Mucosa of descending colon (tissue), 3 donors: ENCODE measurements at regions not wholly inside any gene's neighbourhood (a gene's known extent, or its start where the extent isn't known, plus 50 kb on each side); places are given as distances from the start of the nearest gene placed in this dataset.

Experiments
- ATAC-seq: fragments of 200-7000 bp; cut with Tn5 transposase; one replicate; pipeline ENCODE4 v1.9.1; 2020; ENCODE audit warnings: mild to moderate bottlenecking, moderate library complexity
- DNase-seq, 3 donors: peaks; one replicate each; pipeline ENCODE4 v3.0.0-alpha.2; 2020
- H3K36me3 ChIP-seq: fragments of 200-600 bp; one replicate; pipeline ENCODE4 v1.8.0; 2021; ENCODE audit warnings: low read depth, mild to moderate bottlenecking
- H3K4me1 ChIP-seq: fragments of 200-600 bp; one replicate; pipeline ENCODE4 v1.8.0; 2021; ENCODE audit warnings: low read depth, mild to moderate bottlenecking
- H3K4me3 ChIP-seq: fragments of 200-600 bp; one replicate; pipeline ENCODE4 v1.8.0; 2021; ENCODE audit warnings: mild to moderate bottlenecking
- H3K9me3 ChIP-seq: fragments of 200-600 bp; one replicate; pipeline ENCODE4 v1.8.0; 2021; ENCODE audit warnings: mild to moderate bottlenecking
- CTCF ChIP-seq: fragments of 200-600 bp; IDR thresholded peaks from one replicate; pipeline ENCODE4 v1.8.0; 2022; ENCODE audit warnings: antibody characterized with exemption, mild to moderate bottlenecking
- intact Hi-C, 2 donors: fragments of 100-400 bp; cut with DNase I in 1 of 2; cut with micrococcal nuclease in 1 of 2; formaldehyde crosslinking; loops; one replicate each; pipeline versions ENCODE4 v1.11.0 to v1.11.1; 2022; cut with DNase I, micrococcal nuclease
- donor health status: DM: no; HTN: no; CAD: no; lungs with moderate emphysema.
- donor health status: DM: no; HTN: no; CAD: no.
- donor health status: DM: no; HTN: yes; CAD: no.

GRCh38 chr2:381941-382727, 94.2 kb upstream of the ALKAL2 start:
- Histone ChIP-seq H3K4me1 (no peaks in the 10 kb centered on the region), H3K4me3 (no peak overlapping the region), H3K36me3 (no peaks in the 10 kb centered on the region), H3K9me3 (no peaks in the 10 kb centered on the region)
- TF ChIP-seq CTCF, result no peak
- no peak for ATAC-seq
- intact Hi-C loops, result no loop called here
- DNase-seq, result no peak

GRCh38 chr2:381181-381580, 93.3 kb upstream of the ALKAL2 start:
- intact Hi-C loops, result no loop called here
- no peak for TF ChIP-seq CTCF

GRCh38 chr2:380772-381171, 92.9 kb upstream of the ALKAL2 start:
- DNase-seq, result no peak
- no peaks in the 10 kb centered on the region for H3K36me3 ChIP-seq
- no peak for ATAC-seq
- TF ChIP-seq CTCF, result no peak
- no peaks in the 10 kb centered on the region for H3K9me3 ChIP-seq
- no peak overlapping the region for H3K4me3 ChIP-seq
- no peaks in the 10 kb centered on the region for H3K4me1 ChIP-seq
- intact Hi-C loops, result no loop called here

More at GRCh38 chr2:381181-381580, 93.3 kb upstream of the ALKAL2 start:
- H3K4me1 ChIP-seq, result no peaks in the 10 kb centered on the region
- ATAC-seq, result no peak
- no peaks in the 10 kb centered on the region for H3K36me3 ChIP-seq
- DNase-seq, result no peak
- no peak overlapping the region for H3K4me3 ChIP-seq
- H3K9me3 ChIP-seq, result no peaks in the 10 kb centered on the region

GRCh38 chr2:380221-380620, 92.3 kb upstream of the ALKAL2 start:
- no peaks in the 10 kb centered on the region for H3K36me3 ChIP-seq
- intact Hi-C loops, result no loop called here
- no peak for TF ChIP-seq CTCF
- no peaks in the 10 kb centered on the region for H3K4me1 ChIP-seq
- no peak for ATAC-seq
- no peaks in the 10 kb centered on the region for H3K9me3 ChIP-seq
- H3K4me3 ChIP-seq, result no peak overlapping the region
- no peak for DNase-seq

- Histone ChIP-seq H3K4me1 (no peaks in the 10 kb centered on the region), H3K9me3 (no peaks in the 10 kb centered on the region), H3K4me3 (no peak overlapping the region), H3K36me3 (no peaks in the 10 kb centered on the region)
- DNase-seq (no peak), ATAC-seq (no peak)
- intact Hi-C loops, result no loop called here
- TF ChIP-seq CTCF, result no peak
These were observed 91.9 kb upstream of the ALKAL2 start for GRCh38 chr2:379778-380177.

GRCh38 chr2:378364-378763, 90.5 kb upstream of the ALKAL2 start:
- Histone ChIP-seq H3K4me1 (no peaks in the 10 kb centered on the region), H3K36me3 (no peaks in the 10 kb centered on the region), H3K9me3 (no peaks in the 10 kb centered on the region), H3K4me3 (no peak overlapping the region)
- intact Hi-C loops, result no loop called here
- DNase-seq (no peak), ATAC-seq (no peak)
- no peak for TF ChIP-seq CTCF
